ENCODE measurements at regions not wholly inside any gene's neighbourhood (a gene's known extent, or its start where the extent isn't known, plus 50 kb on each side); places are given as distances from the start of the nearest gene placed in this dataset.

DNA sequence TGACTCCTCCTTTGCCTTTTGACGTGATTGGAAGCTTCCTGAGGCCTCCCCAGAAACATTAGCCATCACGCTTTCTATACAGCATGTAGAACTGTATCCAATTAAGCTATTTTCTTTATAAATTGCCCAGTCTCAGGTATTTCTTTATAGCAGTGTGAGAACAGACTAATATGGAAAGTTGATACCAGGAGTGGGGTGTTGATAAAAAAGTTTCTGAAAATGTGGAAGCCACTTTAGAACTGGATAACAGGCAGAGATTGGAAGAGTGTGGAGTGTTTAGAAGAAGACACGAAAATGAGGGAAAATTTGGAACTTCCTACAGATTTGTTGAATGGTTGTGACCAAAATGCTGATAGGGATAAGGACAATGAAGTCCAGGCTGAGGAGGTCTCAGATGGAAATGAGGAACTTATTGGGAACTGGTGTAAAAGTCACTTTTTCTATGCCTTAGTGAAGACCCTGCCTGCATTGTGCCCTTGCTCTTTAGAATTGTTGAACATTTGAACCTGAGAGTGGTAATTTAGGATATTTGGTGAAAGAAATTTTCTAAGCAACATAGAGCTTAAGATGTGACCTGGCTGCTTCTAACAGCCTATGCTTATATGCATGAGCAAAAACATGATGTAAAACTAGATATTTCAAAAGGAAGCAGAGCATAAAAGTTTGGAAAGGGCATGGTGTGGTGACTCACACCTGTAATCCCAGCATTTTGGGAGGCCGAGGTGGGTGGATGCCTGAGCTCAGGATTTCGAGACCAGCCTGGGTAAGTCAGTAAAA, 969.7 kb downstream of the DSC3 start:
- no peaks in the 10 kb centered on the region for H4K20me1 ChIP-seq
- peaks cover 0 to 14% (median 0%) of the 10 kb centered on the region in 10 experiments; a peak in 7 of 20 replicates for H3K4me1 ChIP-seq
- H3K36me3 ChIP-seq, result no peaks in the 10 kb centered on the region
- H3K4me2 ChIP-seq, result no peak overlapping the region
- TF ChIP-seq Cebpa-rat (IDR thresholded peaks at IDR 0.05), result no peak
- H3K27me3 ChIP-seq, result no peaks in the 10 kb centered on the region
- no peak overlapping the region for H3K4me3 ChIP-seq
- H3K9ac ChIP-seq, result no peak overlapping the region
- no peak overlapping the region for H3K27ac ChIP-seq
- H3K9me3 ChIP-seq (replicated peaks in 1 of 11), result peaks cover 17 to 23% (median 21%) of the 10 kb centered on the region in 11 experiments

DNA sequence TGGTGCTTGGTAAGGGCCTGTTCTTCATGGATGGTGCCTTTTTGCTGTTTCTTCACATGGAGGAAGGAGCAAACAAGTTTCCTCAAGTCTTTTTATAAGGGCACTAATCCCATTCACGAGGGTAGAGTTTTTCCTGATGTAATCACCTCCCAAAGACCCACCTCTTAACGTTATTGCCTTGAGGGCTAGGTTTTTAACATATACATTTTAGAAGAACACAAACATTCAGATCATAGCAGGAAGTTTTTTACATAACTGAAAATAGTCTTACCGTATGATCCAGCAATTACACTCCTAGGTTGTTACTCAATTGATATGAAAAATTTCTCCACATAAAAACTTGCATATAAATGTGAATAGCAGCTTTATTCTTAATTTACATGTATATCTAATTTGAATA, 976.3 kb downstream of the DSC3 start:
- Histone ChIP-seq H3K27ac (no peak overlapping the region), H4K20me1 (no peaks in the 10 kb centered on the region), H3K9ac (no peak overlapping the region), H3K27me3 (no peaks in the 10 kb centered on the region), H3K4me2 (no peak overlapping the region), H3K9me3 (replicated peaks in 1 of 11) (peaks cover 5 to 16% (median 7%) of the 10 kb centered on the region in 11 experiments; a peak in 18 of 22 replicates), H3K4me3 (no peak overlapping the region), H3K36me3 (no peaks in the 10 kb centered on the region), H3K4me1 (peaks cover 0 to 25% (median 2%) of the 10 kb centered on the region in 10 experiments; a peak in 8 of 20 replicates)
- TF ChIP-seq Cebpa-rat (IDR thresholded peaks at IDR 0.05), result no peak

DNA sequence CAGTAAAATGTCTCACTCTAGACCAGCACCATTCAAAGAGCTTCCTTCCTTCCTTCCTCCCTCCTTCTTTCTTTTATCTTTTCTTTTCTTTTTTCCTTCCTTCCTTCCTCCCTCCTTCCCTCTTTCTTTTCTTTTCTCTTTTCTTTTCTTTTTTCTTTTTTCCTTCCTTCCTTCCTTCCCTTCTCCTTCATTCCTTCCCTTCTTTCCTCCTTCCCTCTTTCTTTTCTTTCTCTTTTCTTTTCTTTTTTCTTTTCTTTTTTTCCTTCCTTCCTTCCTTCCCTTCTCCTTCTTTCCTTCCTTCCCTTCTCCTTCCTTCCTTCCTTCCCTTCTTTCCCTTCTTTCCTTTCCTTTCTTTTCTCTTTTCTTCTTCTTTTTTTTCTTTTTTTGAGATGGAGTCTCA, 985.1 kb downstream of the DSC3 start:
- Histone ChIP-seq H3K9me3 (replicated peaks in 1 of 11) (no peaks in the 10 kb centered on the region), H3K36me3 (no peaks in the 10 kb centered on the region), H3K27me3 (no peaks in the 10 kb centered on the region), H4K20me1 (no peaks in the 10 kb centered on the region), H3K27ac (no peak overlapping the region), H3K4me1 (peaks cover 0 to 7% (median 0%) of the 10 kb centered on the region in 10 experiments; a peak in 3 of 20 replicates), H3K9ac (no peak overlapping the region), H3K4me2 (no peak overlapping the region), H3K4me3 (no peak overlapping the region)
- no peak for TF ChIP-seq Cebpa-rat (IDR thresholded peaks at IDR 0.05)

DNA sequence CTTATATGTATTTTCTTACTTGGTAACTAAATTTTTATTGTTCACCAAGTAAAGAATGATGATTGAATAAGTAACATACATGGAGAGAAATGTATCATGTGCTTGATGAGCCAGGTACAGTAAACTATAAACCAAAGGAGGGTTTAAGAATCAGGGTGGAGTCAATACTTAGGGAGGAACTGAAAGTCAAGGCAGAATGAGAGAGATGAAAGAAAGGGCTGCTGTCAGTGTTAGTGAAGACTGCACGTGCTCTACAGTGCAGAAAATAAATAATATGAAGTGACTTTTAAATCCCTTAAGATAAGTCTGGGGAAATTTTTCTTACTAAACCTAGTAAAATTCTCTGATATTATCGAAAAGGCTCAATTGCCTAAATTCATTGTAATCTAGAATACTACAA, 986.0 kb downstream of the DSC3 start:
- H3K4me2 ChIP-seq, result no peak overlapping the region

DNA sequence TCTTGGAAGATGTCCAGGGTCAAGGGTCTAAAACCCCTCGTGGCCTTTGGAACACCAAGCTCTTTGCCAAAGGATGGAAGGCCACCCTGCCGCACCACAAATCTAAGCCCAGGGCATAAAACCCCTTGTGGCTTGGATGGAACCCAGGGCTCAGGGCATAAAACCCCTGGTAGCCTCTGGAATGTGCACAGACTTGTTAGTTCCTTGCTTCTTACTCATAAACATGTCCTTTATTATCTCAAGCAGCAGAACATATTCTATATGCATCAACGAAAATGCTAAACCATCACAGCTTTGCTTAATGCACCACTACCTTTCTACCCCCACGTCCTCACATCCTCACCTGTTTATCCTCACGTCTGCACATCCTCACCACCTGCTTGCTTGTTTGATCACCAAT, 998.0 kb downstream of the DSC3 start:
- TF ChIP-seq Cebpa-rat (IDR thresholded peaks at IDR 0.05), result no peak
- H3K9me3 ChIP-seq (replicated peaks in 1 of 11), result no peaks in the 10 kb centered on the region
- no peaks in the 10 kb centered on the region for H3K36me3 ChIP-seq
- H3K27me3 ChIP-seq, result no peaks in the 10 kb centered on the region
- peaks cover 0 to 10% (median 0%) of the 10 kb centered on the region in 10 experiments; a peak in 6 of 20 replicates for H3K4me1 ChIP-seq
- H3K9ac ChIP-seq, result no peak overlapping the region
- 0 out of 22 replicates have a peak overlapping the region, but pooled peaks of 1 of the 11 experiments have one; percentile 16 for H3K4me2 ChIP-seq
- no peaks in the 10 kb centered on the region for H4K20me1 ChIP-seq
- H3K27ac ChIP-seq, result no peak overlapping the region
- no peak overlapping the region for H3K4me3 ChIP-seq

More for the DNA sequence above, 986.0 kb downstream of the DSC3 start:
- Histone ChIP-seq H3K27ac (no peak overlapping the region), H3K27me3 (no peaks in the 10 kb centered on the region), H3K9me3 (replicated peaks in 1 of 11) (no peaks in the 10 kb centered on the region), H3K36me3 (no peaks in the 10 kb centered on the region), H3K9ac (no peak overlapping the region), H3K4me3 (no peak overlapping the region), H3K4me1 (peaks cover 0 to 7% (median 0%) of the 10 kb centered on the region in 10 experiments; a peak in 3 of 20 replicates), H4K20me1 (no peaks in the 10 kb centered on the region)
- no peak for TF ChIP-seq Cebpa-rat (IDR thresholded peaks at IDR 0.05)

DNA sequence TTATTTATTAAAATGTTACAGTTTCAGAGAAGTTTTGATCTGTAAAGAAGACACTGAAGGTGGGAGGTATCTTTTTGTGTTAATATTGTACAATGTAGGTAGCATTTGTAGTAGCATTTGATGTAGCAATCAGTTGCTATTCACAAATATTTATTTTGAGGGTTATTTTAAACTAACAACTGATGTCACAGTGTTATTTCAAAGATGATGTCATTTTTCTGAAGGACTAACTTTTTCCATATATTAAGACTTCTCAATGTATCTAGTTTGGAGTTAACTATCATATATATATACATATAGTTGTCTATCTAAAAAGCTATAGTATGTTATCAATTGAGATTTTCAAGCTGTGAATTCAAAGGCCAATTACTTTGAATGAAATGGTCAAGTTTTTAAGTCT, 1003.3 kb downstream of the DSC3 start:
- no peak overlapping the region for H3K4me3 ChIP-seq
- H3K4me2 ChIP-seq, result no peak overlapping the region
- H3K27me3 ChIP-seq, result no peaks in the 10 kb centered on the region
- no peaks in the 10 kb centered on the region for H3K36me3 ChIP-seq
- no peak for TF ChIP-seq Cebpa-rat (IDR thresholded peaks at IDR 0.05)
- H3K9me3 ChIP-seq (replicated peaks in 1 of 11), result peaks cover 10 to 19% (median 14%) of the 10 kb centered on the region in 11 experiments
- H3K4me1 ChIP-seq, result no peaks in the 10 kb centered on the region; a peak in 1 of 20 replicates
- no peak overlapping the region for H3K27ac ChIP-seq
- H4K20me1 ChIP-seq, result no peaks in the 10 kb centered on the region
- H3K9ac ChIP-seq, result no peak overlapping the region

DNA sequence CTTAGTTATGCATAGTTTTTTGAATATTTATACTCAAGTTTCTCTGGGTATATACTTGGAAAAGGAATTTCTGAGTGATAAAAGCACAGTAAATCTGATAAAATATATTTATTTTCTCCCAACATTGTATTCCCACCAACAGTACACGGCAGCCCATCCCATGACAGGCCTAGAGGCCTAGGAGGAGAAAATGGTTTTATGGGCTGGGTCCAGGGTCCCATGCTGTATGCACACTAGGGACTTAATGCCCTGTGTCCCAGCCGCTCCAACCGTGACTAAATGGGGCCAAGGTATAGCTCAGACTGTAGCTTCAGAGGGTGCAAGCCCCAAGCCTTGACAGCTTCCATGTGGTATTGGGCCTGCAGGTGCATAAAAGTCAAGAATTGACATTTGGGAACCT, 1007.7 kb downstream of the DSC3 start:
- no peak overlapping the region for H3K4me3 ChIP-seq
- no peak overlapping the region for H3K27ac ChIP-seq
- no peaks in the 10 kb centered on the region for H3K36me3 ChIP-seq
- no peaks in the 10 kb centered on the region for H4K20me1 ChIP-seq
- H3K4me2 ChIP-seq, result no peak overlapping the region
- no peak overlapping the region for H3K9ac ChIP-seq
- no peaks in the 10 kb centered on the region for H3K27me3 ChIP-seq
- TF ChIP-seq Cebpa-rat (IDR thresholded peaks at IDR 0.05), result no peak
- peaks cover 10 to 19% (median 14%) of the 10 kb centered on the region in 11 experiments for H3K9me3 ChIP-seq (replicated peaks in 1 of 11)
- no peaks in the 10 kb centered on the region for H3K4me1 ChIP-seq

DNA sequence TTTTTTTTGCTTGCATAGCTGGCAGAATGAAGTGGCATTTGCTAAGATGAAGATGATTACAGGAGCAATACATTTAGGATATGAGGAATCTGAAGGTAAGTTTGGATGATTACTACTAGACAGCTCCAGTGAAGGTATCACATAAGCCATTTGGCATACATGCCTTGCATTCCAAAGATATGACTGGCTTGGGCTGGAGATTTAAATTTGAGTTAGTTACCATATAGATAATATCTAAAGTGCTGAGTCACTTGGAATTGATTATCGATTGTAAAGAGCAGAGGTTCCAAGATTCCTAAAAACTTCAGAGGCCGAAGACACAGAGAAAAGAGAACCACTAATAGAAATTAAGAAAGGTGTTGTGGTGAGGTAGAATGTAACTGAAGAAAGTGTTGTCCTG, 1026.4 kb downstream of the DSC3 start:
- no peak for TF ChIP-seq Cebpa-rat (IDR thresholded peaks at IDR 0.05)
- no peaks in the 10 kb centered on the region for H3K36me3 ChIP-seq
- peaks cover 0 to 6% (median 0%) of the 10 kb centered on the region in 10 experiments; a peak in 3 of 20 replicates for H3K4me1 ChIP-seq
- H3K4me3 ChIP-seq, result no peak overlapping the region
- no peaks in the 10 kb centered on the region for H4K20me1 ChIP-seq
- H3K4me2 ChIP-seq, result no peak overlapping the region
- H3K27ac ChIP-seq, result no peak overlapping the region
- H3K9ac ChIP-seq, result no peak overlapping the region
- H3K9me3 ChIP-seq (replicated peaks in 1 of 11), result no peaks in the 10 kb centered on the region
- H3K27me3 ChIP-seq, result no peaks in the 10 kb centered on the region

DNA sequence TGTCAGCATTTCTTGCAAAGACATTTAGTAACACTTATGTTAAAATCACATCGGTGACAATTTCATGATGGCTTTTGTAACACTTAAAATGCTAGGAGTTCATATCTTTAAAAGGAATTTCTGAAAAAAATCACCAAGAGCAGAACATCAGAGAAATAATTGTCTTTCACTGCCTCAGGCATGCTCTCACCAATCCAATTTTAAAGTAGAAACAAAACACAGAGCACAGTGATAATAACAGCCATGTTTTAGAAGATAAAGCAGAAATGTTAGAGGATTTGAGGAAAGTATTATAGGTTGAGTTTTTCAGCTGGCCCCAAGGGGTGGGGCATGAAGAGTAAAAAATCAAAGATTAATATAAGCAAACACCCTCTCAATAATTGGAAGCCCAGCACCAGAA, 1037.6 kb downstream of the DSC3 start:
- no peaks in the 10 kb centered on the region for H3K27me3 ChIP-seq
- no peak overlapping the region for H3K9ac ChIP-seq
- no peaks in the 10 kb centered on the region for H3K9me3 ChIP-seq (replicated peaks in 1 of 11)
- TF ChIP-seq Cebpa-rat (IDR thresholded peaks at IDR 0.05), result no peak
- H3K4me2 ChIP-seq, result no peak overlapping the region
- no peaks in the 10 kb centered on the region for H3K36me3 ChIP-seq
- no peaks in the 10 kb centered on the region for H3K4me1 ChIP-seq
- no peaks in the 10 kb centered on the region for H4K20me1 ChIP-seq
- H3K27ac ChIP-seq, result no peak overlapping the region
- no peak overlapping the region for H3K4me3 ChIP-seq

DNA sequence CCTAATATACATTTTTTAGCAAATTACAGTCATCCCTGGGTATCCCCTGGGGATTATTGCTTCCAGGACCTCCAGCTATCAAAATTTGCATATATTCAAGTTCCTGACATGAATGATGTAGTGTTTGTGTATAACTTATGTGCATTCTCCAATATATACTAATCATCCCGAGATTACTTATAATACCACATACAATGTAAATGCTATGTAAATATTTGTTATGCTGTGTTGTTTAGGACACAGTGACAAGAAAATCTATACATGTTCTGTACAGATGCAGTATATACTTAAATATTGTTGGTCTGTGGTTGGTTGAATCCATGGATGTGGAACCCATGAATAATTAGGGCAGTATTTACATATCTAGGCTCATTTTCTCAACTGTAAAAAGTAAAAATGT, 1060.3 kb downstream of the DSC3 start:
- no peaks in the 10 kb centered on the region for H3K36me3 ChIP-seq
- no peak overlapping the region for H3K4me3 ChIP-seq
- no peaks in the 10 kb centered on the region for H3K27me3 ChIP-seq
- no peak overlapping the region for H3K4me2 ChIP-seq
- H3K9ac ChIP-seq, result no peak overlapping the region
- H4K20me1 ChIP-seq, result no peaks in the 10 kb centered on the region
- H3K27ac ChIP-seq, result no peak overlapping the region
- no peaks in the 10 kb centered on the region for H3K4me1 ChIP-seq
- peaks cover 0 to 12% (median 0%) of the 10 kb centered on the region in 11 experiments; a peak in 3 of 22 replicates for H3K9me3 ChIP-seq (replicated peaks in 1 of 11)
- no peak for TF ChIP-seq Cebpa-rat (IDR thresholded peaks at IDR 0.05)

All from BLaER1 treated with 17β-estradiol and CSF1 and Interleukin-3, amounts not matched to agents 10 nM and 100 nM (cell line).